ENCODE measurements at regions not wholly inside any gene's neighbourhood (a gene's known extent, or its start where the extent isn't known, plus 50 kb on each side); places are given as distances from the start of the nearest gene placed in this dataset.

DNA sequence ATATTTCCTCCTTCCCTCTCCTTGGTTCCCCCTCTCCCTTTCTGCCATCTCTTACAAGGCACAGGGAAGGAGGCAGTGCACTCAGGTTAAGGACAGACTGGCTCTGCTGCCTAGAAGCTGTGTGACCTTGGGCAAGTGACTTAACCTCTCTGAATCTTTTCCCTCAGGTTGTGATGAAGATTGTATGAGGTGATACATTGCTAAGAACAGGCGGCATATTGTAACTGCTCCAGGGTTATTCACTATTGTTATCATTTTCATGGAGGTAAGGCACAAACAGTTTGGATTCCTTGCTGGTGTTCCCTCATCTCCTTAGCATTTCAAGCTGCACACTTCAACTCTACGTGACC lies 126.6 kb upstream of the CXCR4 start:
- TF ChIP-seq, protein P1, sequence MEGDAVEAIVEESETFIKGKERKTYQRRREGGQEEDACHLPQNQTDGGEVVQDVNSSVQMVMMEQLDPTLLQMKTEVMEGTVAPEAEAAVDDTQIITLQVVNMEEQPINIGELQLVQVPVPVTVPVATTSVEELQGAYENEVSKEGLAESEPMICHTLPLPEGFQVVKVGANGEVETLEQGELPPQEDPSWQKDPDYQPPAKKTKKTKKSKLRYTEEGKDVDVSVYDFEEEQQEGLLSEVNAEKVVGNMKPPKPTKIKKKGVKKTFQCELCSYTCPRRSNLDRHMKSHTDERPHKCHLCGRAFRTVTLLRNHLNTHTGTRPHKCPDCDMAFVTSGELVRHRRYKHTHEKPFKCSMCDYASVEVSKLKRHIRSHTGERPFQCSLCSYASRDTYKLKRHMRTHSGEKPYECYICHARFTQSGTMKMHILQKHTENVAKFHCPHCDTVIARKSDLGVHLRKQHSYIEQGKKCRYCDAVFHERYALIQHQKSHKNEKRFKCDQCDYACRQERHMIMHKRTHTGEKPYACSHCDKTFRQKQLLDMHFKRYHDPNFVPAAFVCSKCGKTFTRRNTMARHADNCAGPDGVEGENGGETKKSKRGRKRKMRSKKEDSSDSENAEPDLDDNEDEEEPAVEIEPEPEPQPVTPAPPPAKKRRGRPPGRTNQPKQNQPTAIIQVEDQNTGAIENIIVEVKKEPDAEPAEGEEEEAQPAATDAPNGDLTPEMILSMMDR (IDR thresholded peaks at IDR 0.05), result no peak
- no peak for TF ChIP-seq CEBPB (IDR thresholded peaks at IDR 0.05)
- TF ChIP-seq POLR2A (IDR thresholded peaks at IDR 0.05; ENCODE audit: low read length), result no peak
- no peak for TF ChIP-seq PHF8 (IDR thresholded peaks at IDR 0.05; ENCODE audit: borderline replicate concordance, low read depth)
- TF ChIP-seq NR3C1 (IDR thresholded peaks at IDR 0.05), result no peak
- TF ChIP-seq CHD4 (IDR thresholded peaks at IDR 0.05; ENCODE audit: borderline replicate concordance), result no peak
- no peak for TF ChIP-seq CBX2 (IDR thresholded peaks at IDR 0.05; ENCODE audit: borderline replicate concordance, low read depth)
- TF ChIP-seq, protein P2, sequence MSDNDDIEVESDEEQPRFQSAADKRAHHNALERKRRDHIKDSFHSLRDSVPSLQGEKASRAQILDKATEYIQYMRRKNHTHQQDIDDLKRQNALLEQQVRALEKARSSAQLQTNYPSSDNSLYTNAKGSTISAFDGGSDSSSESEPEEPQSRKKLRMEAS (IDR thresholded peaks at IDR 0.05), result no peak
- TF ChIP-seq NPAS2 (CRISPR knock-in tag; IDR thresholded peaks at IDR 0.05; ENCODE audit: borderline replicate concordance), result no peak

Measured in A549 (cell line).